G401.6 (cell line): ENCODE measurements at regions not wholly inside any gene's neighbourhood (a gene's known extent, or its start where the extent isn't known, plus 50 kb on each side); places are given as distances from the start of the nearest gene placed in this dataset.

ENCODE experiments used
- FAIRE-seq: peaks from 2 replicates; lab custom pipeline; 2012; peaks lifted over from hg19 to GRCh38; lab: Jason Lieb, UNC

DNA sequence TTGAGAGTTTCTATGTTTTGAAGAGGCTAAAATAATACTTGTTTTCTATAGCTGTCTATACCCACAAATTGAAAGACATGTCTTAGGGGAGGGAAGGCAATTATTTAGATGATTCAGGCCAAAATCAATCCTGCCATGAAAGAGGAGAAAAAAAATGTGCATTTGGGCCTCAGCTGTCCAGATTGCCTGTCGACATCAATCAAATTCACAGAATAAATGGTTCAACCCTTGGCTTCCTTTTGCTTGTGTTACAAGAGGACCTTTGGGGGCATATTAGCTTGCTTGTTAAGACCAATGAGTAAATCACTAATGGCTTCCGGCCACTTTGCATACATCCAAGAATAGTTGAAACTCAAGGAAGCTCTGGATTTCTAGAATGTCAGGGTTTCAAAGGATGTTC is 900.8 kb upstream of the CELF4 start:
- no peak for FAIRE-seq

DNA sequence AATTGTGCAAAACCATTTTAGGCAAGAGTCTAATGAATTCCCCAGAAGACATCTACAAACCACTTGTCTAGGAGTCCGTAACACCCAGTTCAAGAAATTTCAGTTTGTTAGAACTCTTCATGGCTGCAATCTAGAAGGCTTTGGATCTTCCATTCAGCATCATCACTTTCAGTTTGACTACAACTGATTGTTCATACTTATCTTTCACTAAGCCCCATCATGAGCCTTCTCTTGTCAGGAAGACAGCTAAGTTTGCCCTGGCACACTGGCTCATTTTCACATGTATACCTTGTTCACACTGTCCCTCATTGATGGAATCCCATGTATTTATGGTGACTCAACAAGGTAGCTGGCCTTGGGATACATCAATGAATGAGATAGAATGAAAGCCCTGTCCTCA is 898.4 kb upstream of the CELF4 start:
- FAIRE-seq, result no peak

DNA sequence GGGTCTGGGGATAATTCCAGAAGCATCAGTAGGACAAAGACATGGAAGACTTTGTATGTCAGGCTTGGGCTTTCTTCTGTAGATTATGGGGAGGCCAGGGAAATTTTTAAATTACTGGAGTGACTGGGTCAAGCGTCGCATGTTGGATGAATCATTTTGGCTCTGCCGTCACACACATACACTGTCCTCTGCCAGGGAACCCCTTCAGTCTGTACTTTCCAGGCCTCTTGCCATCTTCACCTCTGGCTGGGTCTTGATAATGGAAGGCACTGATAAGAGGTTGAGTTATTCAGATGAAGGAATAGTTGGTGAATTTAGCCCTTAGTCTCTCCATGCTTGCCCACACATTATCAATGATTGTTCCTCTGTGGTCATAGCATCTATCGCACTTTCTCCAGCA is 895.1 kb upstream of the CELF4 start:
- FAIRE-seq, result no peak

DNA sequence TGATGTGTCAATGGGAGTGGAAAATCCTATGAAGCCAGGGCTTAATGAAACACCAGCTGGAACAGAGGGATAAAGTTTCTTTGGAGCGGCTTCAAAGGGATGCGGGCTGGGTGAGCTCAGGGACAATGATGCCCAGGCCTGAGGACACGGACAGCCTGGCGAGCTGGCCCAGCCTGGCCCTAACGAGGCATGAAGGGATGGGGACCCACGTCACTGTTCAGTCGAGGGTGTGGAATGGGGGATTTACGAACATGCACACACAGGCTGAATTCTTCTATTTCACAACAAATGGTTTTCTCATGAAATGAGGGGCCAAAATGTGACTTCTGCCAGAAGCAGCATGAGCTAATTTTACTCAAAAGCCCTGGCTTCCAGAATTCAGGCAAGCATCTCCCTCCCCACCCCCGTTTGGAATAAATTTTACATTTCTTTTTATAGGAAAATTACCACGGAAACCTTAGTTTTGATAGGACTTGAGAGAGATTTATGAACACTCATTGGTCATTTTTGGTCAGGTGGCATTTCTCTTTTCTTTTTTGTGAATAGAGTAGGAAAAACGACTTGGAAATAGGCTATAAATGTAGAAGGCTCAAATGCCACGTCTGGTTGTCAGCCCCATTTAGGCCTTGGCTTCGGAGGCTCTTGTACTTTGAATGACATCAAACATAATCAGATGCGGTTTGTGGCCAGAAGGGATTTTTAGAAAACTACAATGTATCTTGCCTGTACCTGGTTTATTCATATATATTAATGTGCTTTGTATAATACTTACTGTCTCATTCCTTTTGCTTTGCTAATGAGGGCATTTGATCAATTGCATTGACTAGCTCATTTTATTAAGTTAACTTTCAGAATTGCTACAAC is 893.8 kb upstream of the CELF4 start:
- FAIRE-seq, result no peak

DNA sequence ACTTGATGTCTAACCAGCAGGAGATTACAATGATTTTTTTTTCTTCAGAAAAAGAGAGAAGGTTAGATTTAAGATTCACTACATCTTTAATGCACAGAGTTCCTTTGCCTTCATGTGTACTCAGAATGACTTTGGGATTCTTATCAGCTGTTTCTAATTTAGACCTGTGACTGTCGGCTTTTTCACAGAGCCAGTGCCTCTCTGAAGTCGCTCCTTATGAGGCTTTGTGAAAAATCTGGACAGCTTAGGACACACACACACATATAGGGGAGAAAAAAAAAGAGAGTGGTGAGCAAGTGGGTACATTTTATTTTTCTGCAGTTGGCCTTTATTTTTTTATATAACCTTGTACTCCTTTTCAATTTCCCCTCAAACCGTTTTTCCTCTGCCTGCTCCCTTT is 893.1 kb upstream of the CELF4 start:
- no peak for FAIRE-seq

DNA sequence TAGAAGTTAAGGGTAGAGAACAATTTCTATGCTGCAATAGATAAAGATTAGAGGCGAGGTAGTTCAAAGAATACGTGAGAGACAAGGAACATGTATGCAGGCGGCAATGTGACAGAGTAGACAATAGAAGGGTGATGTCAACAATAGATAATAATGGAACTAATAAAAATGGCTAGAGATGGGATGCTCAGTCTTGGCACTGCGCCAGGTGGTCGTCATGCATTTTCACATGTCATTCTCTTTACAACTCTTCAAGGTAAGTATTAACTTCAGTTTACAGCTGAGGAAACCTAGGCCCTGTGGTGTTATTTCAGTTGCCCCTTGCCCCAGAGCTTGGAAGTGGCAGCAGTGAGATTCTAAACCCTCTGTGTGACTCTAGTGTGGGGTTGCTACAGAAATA is 890.7 kb upstream of the CELF4 start:
- no peak for FAIRE-seq

- FAIRE-seq, result no peak
Observed at GRCh38 chr18:38454764-38455469, 889.3 kb upstream of the CELF4 start.

GRCh38 chr18:38453880-38454279 is 888.3 kb upstream of the CELF4 start:
- FAIRE-seq, result no peak

- FAIRE-seq, result no peak
Observed at GRCh38 chr18:38450876-38451275, 885.3 kb upstream of the CELF4 start.

- no peak for FAIRE-seq
Observed at GRCh38 chr18:38445804-38446145, 880.2 kb upstream of the CELF4 start.

DNA sequence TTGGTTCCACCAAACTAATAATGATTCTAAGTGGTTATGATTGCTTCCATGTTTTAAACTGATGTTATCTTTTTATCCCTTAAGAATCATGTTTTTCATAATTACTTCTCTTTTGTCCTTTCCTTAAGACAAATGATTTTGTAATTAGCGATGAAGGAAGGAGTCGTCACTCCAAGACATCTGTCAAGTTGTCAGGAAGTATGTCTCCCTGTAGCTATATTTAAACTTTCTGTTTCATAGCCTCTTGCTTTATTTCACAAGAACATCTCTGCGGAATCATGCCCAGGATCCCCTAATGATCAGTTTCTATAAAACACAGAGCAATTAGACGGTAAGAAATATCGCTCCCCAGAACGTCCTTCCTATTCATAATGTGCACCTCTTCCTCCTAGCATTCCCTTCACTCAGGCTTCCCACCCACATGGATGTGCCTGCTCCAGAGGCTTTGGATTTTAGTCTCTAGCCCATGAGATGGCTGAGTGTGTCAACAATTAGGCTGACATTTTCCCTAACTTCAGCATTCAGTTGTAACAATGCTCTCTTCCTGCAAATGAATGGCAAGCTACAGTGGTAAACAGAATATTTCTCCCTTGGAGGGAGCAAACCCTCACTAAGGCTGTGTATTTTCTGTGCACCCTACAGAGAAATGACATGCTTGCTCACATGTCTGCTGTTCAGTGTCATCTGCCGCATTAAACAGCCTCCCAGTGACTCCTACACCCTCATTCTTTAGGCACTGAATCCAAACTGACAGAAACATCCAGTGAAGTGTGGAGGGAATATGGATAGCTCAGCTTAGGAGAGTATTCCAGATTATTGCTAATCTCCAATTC is 879.6 kb upstream of the CELF4 start:
- FAIRE-seq, result no peak

DNA sequence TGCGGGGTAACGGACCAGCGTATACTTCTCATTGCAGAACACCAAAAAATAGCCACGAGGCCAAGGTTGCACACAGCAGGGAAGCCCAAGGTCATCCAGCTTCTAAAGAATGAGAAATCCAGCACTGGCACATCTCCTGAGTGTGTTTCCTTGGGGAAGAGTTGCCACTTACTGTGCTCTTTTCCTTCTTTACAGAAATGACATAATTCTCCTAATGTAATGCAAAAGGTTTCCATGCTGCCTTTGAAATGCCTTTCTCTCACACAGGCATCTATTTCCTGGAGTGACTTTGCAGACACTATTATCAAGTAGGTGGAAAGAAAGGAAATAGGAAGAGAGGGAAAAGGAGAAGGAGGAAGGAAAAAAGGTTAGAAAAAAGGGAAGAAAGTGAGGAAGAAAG is 862.1 kb upstream of the CELF4 start:
- FAIRE-seq, result no peak

- FAIRE-seq, result no peak
Observed at GRCh38 chr18:38427234-38427633, 861.6 kb upstream of the CELF4 start.

DNA sequence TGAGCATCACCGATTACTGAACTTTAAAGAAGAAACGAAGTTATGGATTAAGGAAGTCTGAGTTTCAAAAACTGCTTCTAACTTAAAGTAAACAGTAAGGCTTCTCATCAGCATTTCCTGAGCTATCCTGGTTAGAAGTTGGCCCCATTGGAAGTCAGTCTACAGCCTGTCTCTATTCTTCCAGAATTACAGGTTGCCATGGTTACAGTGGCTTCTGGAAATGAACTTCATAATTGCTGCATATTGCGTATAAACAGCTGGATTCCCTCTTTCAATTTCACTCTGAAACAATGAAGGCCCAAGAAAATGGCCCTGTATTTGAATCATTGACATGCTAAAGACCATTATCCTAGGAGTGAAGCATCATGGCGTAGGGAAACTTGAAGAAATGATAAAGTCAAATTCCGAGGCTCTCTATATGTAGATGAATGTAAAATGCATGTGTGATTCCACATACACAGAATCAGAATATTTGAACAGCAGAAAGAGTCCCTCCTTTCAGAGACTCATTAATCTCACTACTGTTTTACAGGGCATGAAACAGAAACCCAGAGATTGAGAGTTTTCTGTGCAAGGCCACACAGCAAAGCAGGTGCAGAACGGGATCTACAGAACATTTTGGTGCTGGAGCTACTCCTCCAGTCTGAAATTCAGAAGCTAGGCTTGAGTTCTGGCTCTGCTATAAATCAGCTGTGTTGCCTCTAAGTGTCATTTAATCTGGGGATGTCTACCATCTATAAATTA is 856.4 kb upstream of the CELF4 start:
- no peak for FAIRE-seq

DNA sequence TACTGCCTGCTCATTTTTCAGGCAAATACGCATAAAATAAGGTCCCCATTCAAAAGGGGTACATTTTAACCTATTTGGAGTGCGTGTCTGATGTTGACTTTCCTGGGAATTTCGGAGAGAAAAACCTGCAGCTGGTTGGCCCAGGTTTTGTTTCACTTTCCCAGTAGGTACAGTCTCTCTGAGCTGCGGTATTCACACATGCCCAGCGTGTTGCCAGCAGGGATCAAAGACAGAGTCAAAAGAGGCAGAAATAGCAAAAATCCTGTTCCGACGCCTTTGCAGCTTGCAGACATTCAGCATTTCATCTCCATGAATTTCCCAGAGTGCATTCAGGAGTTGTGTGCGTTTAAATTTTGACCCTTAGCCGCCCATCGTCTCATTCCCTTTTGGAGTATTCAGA is 855.4 kb upstream of the CELF4 start:
- FAIRE-seq, result no peak

DNA sequence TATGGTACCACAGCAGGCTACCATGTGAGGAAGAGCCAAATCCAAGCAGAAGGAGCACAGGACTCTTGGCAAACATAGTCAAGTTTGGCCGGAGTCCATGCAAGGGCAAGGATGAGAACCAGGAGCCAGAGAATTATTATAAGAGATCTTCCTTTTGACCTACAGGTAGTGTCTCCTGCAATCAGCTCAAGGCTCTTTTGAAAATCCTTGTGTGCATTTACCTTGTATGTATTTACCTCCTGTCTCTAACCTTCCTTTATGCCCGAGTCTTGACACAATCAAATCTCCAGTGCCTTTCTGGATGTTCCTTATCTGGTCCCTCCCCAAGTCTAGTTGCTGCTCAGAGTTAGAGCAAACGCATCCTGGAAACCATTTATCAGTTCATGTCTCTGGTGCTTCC is 855.0 kb upstream of the CELF4 start:
- FAIRE-seq, result no peak

DNA sequence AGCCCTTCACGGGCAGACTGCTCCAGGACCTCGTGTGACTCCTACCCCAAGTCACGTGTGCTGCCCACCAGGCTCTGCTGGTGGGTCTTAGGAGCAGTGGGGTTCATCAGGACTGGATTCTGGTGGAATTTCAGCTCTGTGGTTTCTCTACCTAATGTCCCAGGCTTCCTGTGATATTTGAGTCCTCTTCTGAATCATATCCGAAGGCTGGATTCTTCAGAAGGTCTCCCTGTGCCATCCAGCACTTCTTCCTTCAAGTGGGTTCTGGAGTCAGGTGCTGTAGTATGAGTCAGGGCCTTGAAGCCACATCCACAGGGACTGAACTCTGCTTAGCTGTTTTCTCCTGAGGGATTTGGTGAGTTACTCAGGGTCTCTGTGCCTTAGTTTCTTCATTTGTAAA is 850.2 kb upstream of the CELF4 start:
- FAIRE-seq, result no peak

DNA sequence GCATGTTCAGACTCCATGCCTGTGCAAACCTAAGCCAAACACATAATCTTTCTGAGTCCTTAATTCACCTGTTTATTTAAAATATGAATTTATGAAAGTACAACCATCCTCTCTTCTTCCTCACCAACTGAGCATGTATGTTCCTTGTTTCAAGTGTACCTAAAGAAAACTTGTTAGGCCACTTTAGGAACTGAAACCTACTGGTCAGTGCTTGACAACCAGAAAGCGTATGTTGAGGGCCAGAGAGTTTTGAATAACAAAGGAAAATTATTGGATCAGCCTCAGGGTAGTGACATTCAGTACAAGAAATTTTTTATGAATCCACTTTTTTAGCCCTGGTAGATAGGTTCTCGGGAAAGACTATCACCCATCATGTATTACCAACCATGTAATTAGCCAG is 847.6 kb upstream of the CELF4 start:
- no peak for FAIRE-seq

GRCh38 chr18:38406607-38407006 is 841.0 kb upstream of the CELF4 start:
- no peak for FAIRE-seq

GRCh38 chr18:38402509-38402908 is 836.9 kb upstream of the CELF4 start:
- FAIRE-seq, result no peak

GRCh38 chr18:38397094-38397493 is 831.5 kb upstream of the CELF4 start:
- FAIRE-seq, result no peak

- FAIRE-seq, result no peak
Observed at GRCh38 chr18:38386146-38386545, 820.5 kb upstream of the CELF4 start.
